IPS DF 19.7 (cell line): ENCODE measurements at regions not wholly inside any gene's neighbourhood (a gene's known extent, or its start where the extent isn't known, plus 50 kb on each side); places are given as distances from the start of the nearest gene placed in this dataset.
A peak's percentile ranks its signal among the peaks of the same experiment; 100 is the strongest.
"Not testable (repeated sequence)": the region's sequence is repeated elsewhere in the genome, so short reads cannot be mapped to it uniquely, and the experiment has no call there.

ENCODE experiments used
- DNase-seq: peaks from one replicate; pipeline ENCODE4 v3.0.0-alpha.2; 2013; ENCODE audit warnings: low read depth, low spot score

GRCh38 chr15:94840794-94841783 lies 609.7 kb downstream of the MCTP2 start:
- DNase-seq = no peak

- no peak for DNase-seq
Observed at GRCh38 chr15:94843060-94843459, 611.7 kb downstream of the MCTP2 start.

- no peak for DNase-seq
Observed at GRCh38 chr15:94844198-94844537, 612.8 kb downstream of the MCTP2 start.

- peak; percentile 20 for DNase-seq
Observed at GRCh38 chr15:94844538-94845389, 613.4 kb downstream of the MCTP2 start.

GRCh38 chr15:94845390-94845716 lies 614.0 kb downstream of the MCTP2 start:
- no peak for DNase-seq

GRCh38 chr15:94847325-94847724 lies 616.0 kb downstream of the MCTP2 start:
- DNase-seq = no peak

GRCh38 chr15:94848054-94848453 lies 616.7 kb downstream of the MCTP2 start:
- DNase-seq = no peak

- no peak for DNase-seq
Observed at GRCh38 chr15:94855018-94855408, 623.7 kb downstream of the MCTP2 start.

- DNase-seq = no peak
Observed at GRCh38 chr15:94855409-94856266, 624.3 kb downstream of the MCTP2 start.

- no peak for DNase-seq
Observed at GRCh38 chr15:94856267-94856854, 625.0 kb downstream of the MCTP2 start.

- no peak for DNase-seq
Observed at GRCh38 chr15:94857466-94857865, 626.1 kb downstream of the MCTP2 start.

GRCh38 chr15:94858011-94858410 lies 626.6 kb downstream of the MCTP2 start:
- DNase-seq = no peak

GRCh38 chr15:94858449-94858848 lies 627.1 kb downstream of the MCTP2 start:
- no peak for DNase-seq

- DNase-seq = no peak
Observed at GRCh38 chr15:94858920-94859319, 627.6 kb downstream of the MCTP2 start.

- no peak for DNase-seq
Observed at GRCh38 chr15:94864600-94864999, 633.2 kb downstream of the MCTP2 start.

GRCh38 chr15:94868265-94868664 lies 636.9 kb downstream of the MCTP2 start:
- not testable (repeated sequence) for DNase-seq

- no peak for DNase-seq
Observed at GRCh38 chr15:94875550-94875949, 644.2 kb downstream of the MCTP2 start.

- no peak for DNase-seq
Observed at GRCh38 chr15:94877833-94878232, 646.5 kb downstream of the MCTP2 start.

GRCh38 chr15:94882071-94882712 lies 650.8 kb downstream of the MCTP2 start:
- DNase-seq = no peak

GRCh38 chr15:94887391-94887790 lies 656.0 kb downstream of the MCTP2 start:
- no peak for DNase-seq

GRCh38 chr15:94889153-94889552 lies 657.8 kb downstream of the MCTP2 start:
- DNase-seq = no peak
